8988T (cell line): ENCODE measurements at regions not wholly inside any gene's neighbourhood (a gene's known extent, or its start where the extent isn't known, plus 50 kb on each side); places are given as distances from the start of the nearest gene placed in this dataset.
"Not testable (repeated sequence)": the region's sequence is repeated elsewhere in the genome, so short reads cannot be mapped to it uniquely, and the experiment has no call there.

ENCODE experiments used
- DNase-seq: peaks from one replicate; pipeline ENCODE4 v3.0.0; 2011

GRCh38 chr2:87468429-87468981, 279.4 kb upstream of the PLGLB2 start:
- DNase-seq = not testable (repeated sequence)

GRCh38 chr2:87469180-87470151, 278.4 kb upstream of the PLGLB2 start:
- not testable (repeated sequence) for DNase-seq

- not testable (repeated sequence) for DNase-seq
Observed at GRCh38 chr2:87470381-87471380, 277.2 kb upstream of the PLGLB2 start.

- DNase-seq = not testable (repeated sequence)
Observed at GRCh38 chr2:87471478-87471877, 276.4 kb upstream of the PLGLB2 start.

GRCh38 chr2:87476223-87476872, 271.5 kb upstream of the PLGLB2 start:
- DNase-seq = not testable (repeated sequence)

- not testable (repeated sequence) for DNase-seq
Observed at GRCh38 chr2:87476936-87477335, 271.0 kb upstream of the PLGLB2 start.

- not testable (repeated sequence) for DNase-seq
Observed at GRCh38 chr2:87477669-87478428, 270.0 kb upstream of the PLGLB2 start.

- DNase-seq = not testable (repeated sequence)
Observed at GRCh38 chr2:87478911-87479310, 269.0 kb upstream of the PLGLB2 start.

GRCh38 chr2:87483093-87483680, 264.7 kb upstream of the PLGLB2 start:
- not testable (repeated sequence) for DNase-seq

- not testable (repeated sequence) for DNase-seq
Observed at GRCh38 chr2:87484363-87484762, 263.5 kb upstream of the PLGLB2 start.

- not testable (repeated sequence) for DNase-seq
Observed at GRCh38 chr2:87485455-87485854, 262.4 kb upstream of the PLGLB2 start.

- not testable (repeated sequence) for DNase-seq
Observed at GRCh38 chr2:87485884-87486283, 262.0 kb upstream of the PLGLB2 start.

GRCh38 chr2:87486413-87486812, 261.5 kb upstream of the PLGLB2 start:
- not testable (repeated sequence) for DNase-seq

GRCh38 chr2:87488021-87488420, 259.9 kb upstream of the PLGLB2 start:
- not testable (repeated sequence) for DNase-seq

GRCh38 chr2:87488991-87489390, 258.9 kb upstream of the PLGLB2 start:
- DNase-seq = not testable (repeated sequence)

GRCh38 chr2:87494846-87495245, 253.0 kb upstream of the PLGLB2 start:
- DNase-seq = not testable (repeated sequence)

- DNase-seq = not testable (repeated sequence)
Observed at GRCh38 chr2:87495455-87495854, 252.4 kb upstream of the PLGLB2 start.

- not testable (repeated sequence) for DNase-seq
Observed at GRCh38 chr2:87496036-87497006, 251.6 kb upstream of the PLGLB2 start.

GRCh38 chr2:87497135-87497534, 250.8 kb upstream of the PLGLB2 start:
- not testable (repeated sequence) for DNase-seq

GRCh38 chr2:87497700-87498099, 250.2 kb upstream of the PLGLB2 start:
- DNase-seq = not testable (repeated sequence)
